Uterus (tissue), 2 donors: ENCODE measurements at regions not wholly inside any gene's neighbourhood (a gene's known extent, or its start where the extent isn't known, plus 50 kb on each side); places are given as distances from the start of the nearest gene placed in this dataset.

Experiments used
- CTCF ChIP-seq, 4 experiments: fragments of 200-600 bp in 2 of 4; fragments of 450-650 bp in 2 of 4; sonication (generic) in 2 of 4; IDR thresholded peaks; one replicate each; pipeline ENCODE4 v1.5.1; 2016 to 2019; ENCODE audit warnings: antibody characterized with exemption in 4 of 4, mild to moderate bottlenecking in 2 of 4, moderate library complexity in 1 of 4
- POLR2A ChIP-seq, 2 donors: fragments of 450-650 bp; IDR thresholded peaks; one replicate each; pipeline ENCODE4 v1.6.1; 2016; ENCODE audit warnings: antibody characterized with exemption in 2 of 2, mild to moderate bottlenecking in 1 of 2, moderate library complexity in 1 of 2

- TF ChIP-seq CTCF (IDR thresholded peaks at IDR 0.05) (no peak), POLR2A (IDR thresholded peaks at IDR 0.05) (no peak)
Observed at GRCh38 chr1:192099328-192099727, 58.9 kb upstream of the RGS18 start.
